PFSK-1 (cell line): ENCODE measurements at regions not wholly inside any gene's neighbourhood (a gene's known extent, or its start where the extent isn't known, plus 50 kb on each side); places are given as distances from the start of the nearest gene placed in this dataset.

Experiments
- FOXP2 ChIP-seq: optimal IDR thresholded peaks from 2 replicates; pipeline ENCODE3; 2011; ENCODE audit warnings: borderline replicate concordance, control low read depth, inconsistent platforms; ENCODE audit not compliant: insufficient read depth; ENCODE audit errors: extremely low read length, extremely low read depth
- POLR2AphosphoS5 ChIP-seq: IDR thresholded peaks from 2 replicates; pipeline ENCODE4 v1.6.1; 2012; ENCODE audit warnings: low read depth, mild to moderate bottlenecking, control low read depth, low read length, moderate library complexity
- SIN3A ChIP-seq: IDR thresholded peaks from 2 replicates; pipeline ENCODE4 v1.6.1; 2012; ENCODE audit warnings: mild to moderate bottlenecking, low read length, moderate library complexity, borderline replicate concordance; ENCODE audit not compliant: insufficient read depth
- TAF1 ChIP-seq: IDR thresholded peaks from 2 replicates; pipeline ENCODE4 v1.6.1; 2012; ENCODE audit warnings: low read length, control low read depth, borderline replicate concordance; ENCODE audit not compliant: insufficient read depth
- TF ChIP-seq, protein P1 (sequence below), 2 experiments: IDR thresholded peaks; 2 replicates each; pipeline versions ENCODE4 v1.6.1 to v1.8.0; 2011 to 2012; ENCODE audit warnings: low read depth in 2 of 2, low read length in 2 of 2, control low read depth in 1 of 2, inconsistent platforms in 1 of 2, mild to moderate bottlenecking in 1 of 2, moderate library complexity in 1 of 2; ENCODE audit not compliant: insufficient read depth in 1 of 2

GRCh38 chr13:81247711-81248110 lies 906.8 kb upstream of the SPRY2 start:
- no peak for TF ChIP-seq SIN3A
- no peak for TF ChIP-seq FOXP2
- TF ChIP-seq POLR2AphosphoS5: no peak
- no peak for TF ChIP-seq TAF1
- TF ChIP-seq, protein P1, sequence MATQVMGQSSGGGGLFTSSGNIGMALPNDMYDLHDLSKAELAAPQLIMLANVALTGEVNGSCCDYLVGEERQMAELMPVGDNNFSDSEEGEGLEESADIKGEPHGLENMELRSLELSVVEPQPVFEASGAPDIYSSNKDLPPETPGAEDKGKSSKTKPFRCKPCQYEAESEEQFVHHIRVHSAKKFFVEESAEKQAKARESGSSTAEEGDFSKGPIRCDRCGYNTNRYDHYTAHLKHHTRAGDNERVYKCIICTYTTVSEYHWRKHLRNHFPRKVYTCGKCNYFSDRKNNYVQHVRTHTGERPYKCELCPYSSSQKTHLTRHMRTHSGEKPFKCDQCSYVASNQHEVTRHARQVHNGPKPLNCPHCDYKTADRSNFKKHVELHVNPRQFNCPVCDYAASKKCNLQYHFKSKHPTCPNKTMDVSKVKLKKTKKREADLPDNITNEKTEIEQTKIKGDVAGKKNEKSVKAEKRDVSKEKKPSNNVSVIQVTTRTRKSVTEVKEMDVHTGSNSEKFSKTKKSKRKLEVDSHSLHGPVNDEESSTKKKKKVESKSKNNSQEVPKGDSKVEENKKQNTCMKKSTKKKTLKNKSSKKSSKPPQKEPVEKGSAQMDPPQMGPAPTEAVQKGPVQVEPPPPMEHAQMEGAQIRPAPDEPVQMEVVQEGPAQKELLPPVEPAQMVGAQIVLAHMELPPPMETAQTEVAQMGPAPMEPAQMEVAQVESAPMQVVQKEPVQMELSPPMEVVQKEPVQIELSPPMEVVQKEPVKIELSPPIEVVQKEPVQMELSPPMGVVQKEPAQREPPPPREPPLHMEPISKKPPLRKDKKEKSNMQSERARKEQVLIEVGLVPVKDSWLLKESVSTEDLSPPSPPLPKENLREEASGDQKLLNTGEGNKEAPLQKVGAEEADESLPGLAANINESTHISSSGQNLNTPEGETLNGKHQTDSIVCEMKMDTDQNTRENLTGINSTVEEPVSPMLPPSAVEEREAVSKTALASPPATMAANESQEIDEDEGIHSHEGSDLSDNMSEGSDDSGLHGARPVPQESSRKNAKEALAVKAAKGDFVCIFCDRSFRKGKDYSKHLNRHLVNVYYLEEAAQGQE (IDR thresholded peaks at IDR 0.05; ENCODE audit: insufficient read depth in 1 of 2, low read depth in 2 of 2, low read length in 2 of 2): no peak

DNA sequence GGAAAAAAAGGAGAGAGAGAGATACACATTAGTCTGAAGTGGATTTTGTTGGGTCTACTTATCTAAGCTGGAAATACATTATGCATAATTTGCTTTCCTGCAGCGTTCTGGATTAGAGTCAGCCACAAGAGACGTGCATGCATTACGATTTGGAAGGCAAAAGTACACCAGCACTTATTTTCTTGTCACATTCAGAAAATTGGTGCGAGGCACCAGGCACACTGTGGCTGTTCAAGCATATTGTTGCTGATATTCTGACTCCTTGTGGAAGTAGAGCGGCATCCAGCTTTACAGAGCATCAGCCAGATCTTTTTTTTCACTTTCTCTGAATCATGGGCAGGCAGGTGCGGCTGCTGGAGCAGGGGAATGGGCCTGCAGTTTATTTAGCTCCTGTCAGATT lies 905.6 kb upstream of the SPRY2 start:
- TF ChIP-seq TAF1 (no peak), SIN3A (no peak)

GRCh38 chr13:81244011-81244410 lies 903.1 kb upstream of the SPRY2 start:
- TF ChIP-seq, protein P1 (IDR thresholded peaks at IDR 0.05; ENCODE audit: insufficient read depth in 1 of 2, low read depth in 2 of 2, low read length in 2 of 2): no peak
- TF ChIP-seq FOXP2 (no peak), TAF1 (no peak)

GRCh38 chr13:81230386-81230785 lies 889.5 kb upstream of the SPRY2 start:
- TF ChIP-seq POLR2AphosphoS5 (no peak), TAF1 (no peak), SIN3A (no peak), FOXP2 (no peak)
- TF ChIP-seq, protein P1 (IDR thresholded peaks at IDR 0.05; ENCODE audit: insufficient read depth in 1 of 2, low read depth in 2 of 2, low read length in 2 of 2): no peak

DNA sequence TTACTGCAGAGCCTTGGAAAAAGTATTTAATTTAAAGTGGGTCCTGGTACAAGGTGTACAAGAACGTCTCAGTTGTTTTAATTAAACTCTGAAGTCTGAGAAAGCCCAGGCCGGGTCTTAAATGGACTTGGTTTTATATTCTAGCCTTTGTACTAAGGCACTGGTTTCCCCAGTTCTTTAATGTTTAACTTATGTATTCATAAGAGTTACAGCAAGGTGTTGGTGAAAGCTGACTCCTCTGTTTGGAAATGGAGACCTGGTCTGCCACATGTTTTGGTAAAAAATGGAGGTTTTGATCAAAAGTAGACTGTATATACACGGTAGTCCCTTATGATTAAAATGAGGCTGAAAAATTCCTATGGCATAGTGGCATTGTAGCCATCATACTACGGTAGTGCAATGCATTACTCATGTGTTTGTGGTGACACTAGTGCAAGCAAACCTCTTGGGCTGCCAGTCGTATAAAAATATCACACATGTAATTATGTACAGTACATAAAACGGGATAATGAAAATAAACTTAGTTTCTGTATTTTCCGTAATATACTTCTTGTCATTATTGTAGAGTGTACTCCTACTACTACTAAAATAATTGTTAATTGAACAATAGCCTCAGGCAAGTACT lies 883.4 kb upstream of the SPRY2 start:
- TF ChIP-seq SIN3A: no peak
- no peak for TF ChIP-seq POLR2AphosphoS5
- TF ChIP-seq FOXP2: no peak
- no peak for TF ChIP-seq TAF1
- TF ChIP-seq, protein P1 (IDR thresholded peaks at IDR 0.05; ENCODE audit: insufficient read depth in 1 of 2, low read depth in 2 of 2, low read length in 2 of 2): no peak
